HepG2 (cell line): ENCODE measurements at regions not wholly inside any gene's neighbourhood (a gene's known extent, or its start where the extent isn't known, plus 50 kb on each side); places are given as distances from the start of the nearest gene placed in this dataset.

Source experiments
- ATAC-seq: fragments of 200-7000 bp; cut with Tn5 transposase; 3 replicates; pipeline ENCODE4 v1.9.1; 2020; ENCODE audit warnings: mild to moderate bottlenecking, moderate library complexity
- BruUV-seq: library from RNA; stranded (reverse); fragments of 400-500 nt; replicated peaks from 2 replicates; lab custom pipeline; 2021; lab: Mats Ljungman, UMichigan
- CTCF ChIA-PET: fragments of 300-600 bp; formaldehyde crosslinking; extraction: SDS; loops from one replicate; lab custom pipeline; 2021; ENCODE audit warnings: low total read pairs, inconsistent platforms, low intra/inter-chr PET ratio; lab: Yijun Ruan, JAX
- POLR2A ChIA-PET: fragments of 350-600 bp; sonication (Branson Sonifier 250); formaldehyde crosslinking; loops from one replicate; lab custom pipeline; 2020; ENCODE audit warnings: antibody characterized with exemption, inconsistent platforms; lab: Yijun Ruan, JAX
- DNase-seq: peaks from one replicate; pipeline ENCODE4 v3.0.0-alpha.2; 2015; ENCODE audit warnings: low spot score
- FAIRE-seq: peaks from 3 replicates; lab custom pipeline; 2011; peaks lifted over from hg19 to GRCh38; lab: Jason Lieb, UNC
- H2AFZ ChIP-seq: one replicate; pipeline ENCODE4 v1.6.1; 2011; ENCODE audit warnings: low read length, inconsistent platforms
- H3K27ac ChIP-seq: fragments of 300-600 bp; 3 replicates; pipeline ENCODE4 v1.8.0; 2011; ENCODE audit warnings: mixed run types, mild to moderate bottlenecking, mixed read lengths, low read length, inconsistent platforms; ENCODE audit not compliant: insufficient read depth; ENCODE audit errors: extremely low read length
- H3K27me3 ChIP-seq, 2 experiments: fragments of 200-600 bp in 1 of 2; 2 replicates in 1 of 2; 3 replicates in 1 of 2; pipeline versions ENCODE4 v1.6.0 to v1.8.0; 2011; ENCODE audit warnings: low read length in 2 of 2, mild to moderate bottlenecking in 2 of 2, moderate library complexity in 2 of 2, inconsistent platforms in 1 of 2; ENCODE audit not compliant: insufficient read depth in 2 of 2, control insufficient read depth in 1 of 2
- H3K36me3 ChIP-seq, 2 experiments: fragments of 200-600 bp in 1 of 2; replicated peaks in 1 of 2; 2 replicates in 1 of 2; 3 replicates in 1 of 2; pipeline versions ENCODE4 v1.5.1 to v1.8.0; 2011; ENCODE audit warnings: low read length in 2 of 2, inconsistent platforms in 1 of 2; ENCODE audit not compliant: insufficient read depth in 2 of 2, control insufficient read depth in 1 of 2
- H3K4me1 ChIP-seq: 2 replicates; pipeline ENCODE4 v1.5.1; 2012; ENCODE audit warnings: low read length, inconsistent platforms; ENCODE audit not compliant: insufficient read depth
- H3K4me2 ChIP-seq: 2 replicates; pipeline ENCODE4 v1.6.0; 2011; ENCODE audit warnings: low read depth, low read length, inconsistent platforms
- H3K4me3 ChIP-seq, 3 experiments: fragments of 200-600 bp in 1 of 3; sonication (generic), shearing (Covaris generic) in 1 of 3; replicated peaks in 1 of 3; 2 replicates each; pipeline ENCODE4 v1.5.1; 2011 to 2016; ENCODE audit warnings: low read length in 3 of 3, inconsistent platforms in 2 of 3, low read depth in 2 of 3, mild to moderate bottlenecking in 2 of 3, control low read depth in 1 of 3, mixed read lengths in 1 of 3; ENCODE audit not compliant: insufficient read depth in 1 of 3
- H3K79me2 ChIP-seq: one replicate; pipeline ENCODE4 v1.6.1; 2011; ENCODE audit warnings: low read length, inconsistent platforms; ENCODE audit not compliant: insufficient read depth
- H3K9ac ChIP-seq: 2 replicates; pipeline ENCODE4 v1.6.0; 2011; ENCODE audit warnings: mild to moderate bottlenecking, low read depth, low read length, inconsistent platforms; ENCODE audit not compliant: insufficient read depth
- H3K9me3 ChIP-seq: 2 replicates; pipeline ENCODE4 v1.5.1; 2012; ENCODE audit warnings: mild to moderate bottlenecking, low read length
- H4K20me1 ChIP-seq: 2 replicates; pipeline ENCODE4 v1.6.0; 2011; ENCODE audit warnings: inconsistent platforms, mild to moderate bottlenecking, low read length, moderate library complexity; ENCODE audit not compliant: insufficient read depth
- GABPB1 ChIP-seq: IDR thresholded peaks from 2 replicates; pipeline ENCODE4 v1.6.1; 2016; ENCODE audit warnings: mild to moderate bottlenecking, missing genetic modification reagents, moderate library complexity, missing compliant biosample characterization
- HHEX ChIP-seq: IDR thresholded peaks from 2 replicates; pipeline ENCODE4 v1.6.1; 2016; ENCODE audit warnings: control low read depth
- NFYC ChIP-seq: IDR thresholded peaks from 2 replicates; pipeline ENCODE4 v1.6.1; 2016; ENCODE audit warnings: missing genetic modification reagents, missing compliant biosample characterization
- SNAPC4 ChIP-seq: sonication (generic); formaldehyde crosslinking; IDR thresholded peaks from 2 replicates; pipeline ENCODE4 v1.4.0; 2020; ENCODE audit warnings: mild to moderate bottlenecking, missing genetic modification reagents
- ZBTB2 ChIP-seq: sonication (generic); formaldehyde crosslinking; IDR thresholded peaks from 2 replicates; pipeline ENCODE4 v1.8.0; 2022; ENCODE audit warnings: low read depth, missing genetic modification reagents
- ZBTB7B ChIP-seq: sonication (generic); formaldehyde crosslinking; IDR thresholded peaks from 2 replicates; pipeline ENCODE4 v1.4.0; 2020; ENCODE audit warnings: missing genetic modification reagents
- ZNF3 ChIP-seq: IDR thresholded peaks from 2 replicates; pipeline ENCODE4 v1.7.0; 2017; ENCODE audit warnings: inconsistent platforms
- ZNF318 ChIP-seq: sonication (generic); formaldehyde crosslinking; IDR thresholded peaks from 2 replicates; pipeline ENCODE4 v1.4.0; 2020; ENCODE audit warnings: mild to moderate bottlenecking, missing genetic modification reagents
- ZNF619 ChIP-seq: sonication (generic); formaldehyde crosslinking; IDR thresholded peaks from 2 replicates; pipeline ENCODE4 v1.4.0; 2020; ENCODE audit warnings: mild to moderate bottlenecking, missing genetic modification reagents
- WGBS: methylation state at CpG from one replicate; pipeline ENCODE4 v1.1.6; 2017; ENCODE audit warnings: low lambda C conversion rate; 5-methylcytosine and 5-hydroxymethylcytosine counted together
- in situ Hi-C: cut with HindIII; loops from 2 replicates; pipeline ENCODE4 v1.10.0; 2017; ENCODE audit warnings: low pct_unique_long_range_greater_than_20kb; ENCODE audit not compliant: extremely low pct_ligation_motif_present
- intact Hi-C: fragments of 100-400 bp; cut with micrococcal nuclease; formaldehyde crosslinking; loops from one replicate; pipeline ENCODE4 v1.10.0; 2022; ENCODE audit not compliant: unreplicated experiment

- Histone ChIP-seq H3K9me3 (peaks cover 90% of the 10 kb centered on the region), H3K27ac (no peak overlapping the region), H3K27me3 (no peaks in the 10 kb centered on the region), H3K4me2 (no peak overlapping the region), H3K79me2 (no peaks in the 10 kb centered on the region), H2AFZ (no peak overlapping the region), H3K4me1 (no peaks in the 10 kb centered on the region), H3K9ac (no peak overlapping the region), H4K20me1 (no peaks in the 10 kb centered on the region), H3K36me3 (no peaks in the 10 kb centered on the region), H3K4me3 (no peak overlapping the region)
- in situ Hi-C loops (no loop called here), intact Hi-C loops (no loop called here)
- ATAC-seq, result no peak
- BruUV-seq, result no TSS peak
- 20% methylated on average over 2 of the region's 2 CpGs for WGBS
- DNase-seq, result no peak
- ChIA-PET POLR2A (no interaction called here), CTCF (no interaction called here)
- FAIRE-seq, result no peak
- TF ChIP-seq ZBTB2, result no peak
- TF ChIP-seq ZBTB7B, result no peak
- no peak for TF ChIP-seq ZNF318 (CRISPR knock-in tag)
- TF ChIP-seq NFYC (CRISPR knock-in tag), result no peak
- no peak for TF ChIP-seq SNAPC4 (CRISPR knock-in tag)
- TF ChIP-seq GABPB1 (CRISPR knock-in tag), result no peak
- TF ChIP-seq ZNF619 (CRISPR knock-in tag), result no peak
- TF ChIP-seq HHEX (CRISPR knock-in tag), result no peak
- no peak for TF ChIP-seq ZNF3 (CRISPR knock-in tag)
Observed at GRCh38 chr1:68868606-68869005, 371.7 kb upstream of the DEPDC1 start.
